Adipose tissue (tissue), 3 donors: ENCODE measurements at regions not wholly inside any gene's neighbourhood (a gene's known extent, or its start where the extent isn't known, plus 50 kb on each side); places are given as distances from the start of the nearest gene placed in this dataset.
"Not testable (repeated sequence)": the region's sequence is repeated elsewhere in the genome, so short reads cannot be mapped to it uniquely, and the experiment has no call there.

Experiments used
- H3K27ac ChIP-seq: one replicate; pipeline ENCODE4 v1.5.1; 2013; ENCODE audit warnings: low read depth, low read length
- WGBS, 3 donors: extraction: QIAGEN DNeasy Blood & Tissue Kit; methylation state at CpG; one replicate each; pipeline ENCODE4 v1.1.7; 2013; 5-methylcytosine and 5-hydroxymethylcytosine counted together
- donor health status: healthy with polysubstance abuse.
- donor health status: Bipolar disorder and iron deficiency.
- donor health status: healthy.

- 60 to 76% (median 74%) methylated on average over 3 of the region's 3 CpGs for WGBS, 3 donors
- H3K27ac ChIP-seq, result no peak overlapping the region
These were observed 503.6 kb upstream of the TNP1 start for GRCh38 chr2:217363470-217363869.

- WGBS, 3 donors, result 76 to 91% (median 88%) methylated on average over 5 of the region's 5 CpGs
- H3K27ac ChIP-seq, result no peak overlapping the region
These were observed 502.8 kb upstream of the TNP1 start for GRCh38 chr2:217362710-217363109.

GRCh38 chr2:217362286-217362685 lies 502.4 kb upstream of the TNP1 start:
- no peak overlapping the region for H3K27ac ChIP-seq
- WGBS, 3 donors, result 89 to 97% (median 96%) methylated on average over 1 of the region's 1 CpG

- peak overlapping the region; percentile 52 for H3K27ac ChIP-seq
- WGBS, 3 donors, result 35 to 50% (median 43%) methylated on average over 2 of the region's 2 CpGs
These were observed 501.6 kb upstream of the TNP1 start for GRCh38 chr2:217361483-217361880.

- whole genome bisulfite sequencing, 3 donors, result 15 to 36% (median 18%) methylated on average over 4 of the region's 4 CpGs
- H3K27ac ChIP-seq, result no peak overlapping the region
These were observed 501.1 kb upstream of the TNP1 start for GRCh38 chr2:217360781-217361482.

GRCh38 chr2:217360111-217360510 lies 500.2 kb upstream of the TNP1 start:
- 65 to 77% (median 71%) methylated on average over 2 of the region's 2 CpGs for WGBS, 3 donors
- no peak overlapping the region for H3K27ac ChIP-seq

- H3K27ac ChIP-seq, result no peak overlapping the region
- 65 to 91% (median 88%) methylated on average over 8 of the region's 8 CpGs for WGBS, 3 donors
These were observed 498.2 kb upstream of the TNP1 start for GRCh38 chr2:217357886-217358620.

- 50 to 70% (median 60%) methylated on average over 7 of the region's 7 CpGs for WGBS, 3 donors
- no peak overlapping the region for H3K27ac ChIP-seq
These were observed 496.9 kb upstream of the TNP1 start for GRCh38 chr2:217356781-217357180.

- WGBS, 3 donors, result 87 to 98% (median 95%) methylated on average over 1 of the region's 1 CpG
- H3K27ac ChIP-seq, result no peak overlapping the region
These were observed 496.3 kb upstream of the TNP1 start for GRCh38 chr2:217356142-217356541.

GRCh38 chr2:217353591-217353990 lies 493.7 kb upstream of the TNP1 start:
- WGBS, 3 donors, result 67 to 87% (median 70%) methylated on average over 4 of the region's 4 CpGs
- no peak overlapping the region for H3K27ac ChIP-seq

- 75 to 83% (median 81%) methylated on average over 5 of the region's 5 CpGs for WGBS, 3 donors
- no peak overlapping the region for H3K27ac ChIP-seq
These were observed 491.5 kb upstream of the TNP1 start for GRCh38 chr2:217351378-217351777.

GRCh38 chr2:217349251-217349650 lies 489.4 kb upstream of the TNP1 start:
- H3K27ac ChIP-seq, result no peak overlapping the region
- WGBS, 3 donors, result 0 to 57% (median 46%) methylated on average over 1 of the region's 1 CpG

GRCh38 chr2:217347630-217348029 lies 487.8 kb upstream of the TNP1 start:
- 17 to 30% (median 26%) methylated on average over 3 of the region's 3 CpGs for WGBS, 3 donors
- not testable (repeated sequence) for H3K27ac ChIP-seq

- WGBS, 3 donors, result 80 to 97% (median 89%) methylated on average over 1 of the region's 1 CpG
- not testable (repeated sequence) for H3K27ac ChIP-seq
These were observed 486.2 kb upstream of the TNP1 start for GRCh38 chr2:217346043-217346442.

GRCh38 chr2:217340899-217341298 lies 481.0 kb upstream of the TNP1 start:
- 92 to 98% (median 92%) methylated on average over 1 of the region's 1 CpG for WGBS, 3 donors
- H3K27ac ChIP-seq, result no peak overlapping the region

GRCh38 chr2:217340176-217340575 lies 480.3 kb upstream of the TNP1 start:
- no peak overlapping the region for H3K27ac ChIP-seq

GRCh38 chr2:217339753-217340152 lies 479.9 kb upstream of the TNP1 start:
- 92 to 94% (median 92%) methylated on average over 5 of the region's 5 CpGs for WGBS, 3 donors
- H3K27ac ChIP-seq, result no peak overlapping the region

- H3K27ac ChIP-seq, result no peak overlapping the region
- WGBS, 3 donors, result 59 to 88% (median 70%) methylated on average over 4 of the region's 4 CpGs
These were observed 478.5 kb upstream of the TNP1 start for GRCh38 chr2:217338306-217338916.

GRCh38 chr2:217337771-217338170 lies 477.9 kb upstream of the TNP1 start:
- 88 to 92% (median 91%) methylated on average over 3 of the region's 3 CpGs for WGBS, 3 donors
- no peak overlapping the region for H3K27ac ChIP-seq

GRCh38 chr2:217336694-217337093 lies 476.8 kb upstream of the TNP1 start:
- 83 to 93% (median 89%) methylated on average over 4 of the region's 4 CpGs for WGBS, 3 donors
- no peak overlapping the region for H3K27ac ChIP-seq
